GM12878 (cell line): ENCODE measurements at regions not wholly inside any gene's neighbourhood (a gene's known extent, or its start where the extent isn't known, plus 50 kb on each side); places are given as distances from the start of the nearest gene placed in this dataset.

Source experiments
- RAD21 ChIP-seq: IDR thresholded peaks from 2 replicates; pipeline ENCODE4 v1.6.1; 2011; ENCODE audit warnings: mild to moderate bottlenecking, low read depth, low read length, moderate library complexity; ENCODE audit not compliant: insufficient read depth
- TF ChIP-seq, protein P1 (sequence below): fragments of 450-650 bp; IDR thresholded peaks from 2 replicates; pipeline ENCODE4 v1.6.1; 2017; ENCODE audit warnings: antibody characterized with exemption, mild to moderate bottlenecking, moderate library complexity
- TF ChIP-seq, protein P2 (sequence below): IDR thresholded peaks from 2 replicates; pipeline ENCODE4 v1.6.1; 2011; ENCODE audit warnings: borderline replicate concordance, low read depth, mild to moderate bottlenecking, moderate library complexity, low read length; ENCODE audit not compliant: insufficient read depth, poor library complexity, severe bottlenecking

- no peak for TF ChIP-seq RAD21
- TF ChIP-seq, protein P1, sequence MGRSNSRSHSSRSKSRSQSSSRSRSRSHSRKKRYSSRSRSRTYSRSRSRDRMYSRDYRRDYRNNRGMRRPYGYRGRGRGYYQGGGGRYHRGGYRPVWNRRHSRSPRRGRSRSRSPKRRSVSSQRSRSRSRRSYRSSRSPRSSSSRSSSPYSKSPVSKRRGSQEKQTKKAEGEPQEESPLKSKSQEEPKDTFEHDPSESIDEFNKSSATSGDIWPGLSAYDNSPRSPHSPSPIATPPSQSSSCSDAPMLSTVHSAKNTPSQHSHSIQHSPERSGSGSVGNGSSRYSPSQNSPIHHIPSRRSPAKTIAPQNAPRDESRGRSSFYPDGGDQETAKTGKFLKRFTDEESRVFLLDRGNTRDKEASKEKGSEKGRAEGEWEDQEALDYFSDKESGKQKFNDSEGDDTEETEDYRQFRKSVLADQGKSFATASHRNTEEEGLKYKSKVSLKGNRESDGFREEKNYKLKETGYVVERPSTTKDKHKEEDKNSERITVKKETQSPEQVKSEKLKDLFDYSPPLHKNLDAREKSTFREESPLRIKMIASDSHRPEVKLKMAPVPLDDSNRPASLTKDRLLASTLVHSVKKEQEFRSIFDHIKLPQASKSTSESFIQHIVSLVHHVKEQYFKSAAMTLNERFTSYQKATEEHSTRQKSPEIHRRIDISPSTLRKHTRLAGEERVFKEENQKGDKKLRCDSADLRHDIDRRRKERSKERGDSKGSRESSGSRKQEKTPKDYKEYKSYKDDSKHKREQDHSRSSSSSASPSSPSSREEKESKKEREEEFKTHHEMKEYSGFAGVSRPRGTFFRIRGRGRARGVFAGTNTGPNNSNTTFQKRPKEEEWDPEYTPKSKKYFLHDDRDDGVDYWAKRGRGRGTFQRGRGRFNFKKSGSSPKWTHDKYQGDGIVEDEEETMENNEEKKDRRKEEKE, result no peak
- TF ChIP-seq, protein P2, sequence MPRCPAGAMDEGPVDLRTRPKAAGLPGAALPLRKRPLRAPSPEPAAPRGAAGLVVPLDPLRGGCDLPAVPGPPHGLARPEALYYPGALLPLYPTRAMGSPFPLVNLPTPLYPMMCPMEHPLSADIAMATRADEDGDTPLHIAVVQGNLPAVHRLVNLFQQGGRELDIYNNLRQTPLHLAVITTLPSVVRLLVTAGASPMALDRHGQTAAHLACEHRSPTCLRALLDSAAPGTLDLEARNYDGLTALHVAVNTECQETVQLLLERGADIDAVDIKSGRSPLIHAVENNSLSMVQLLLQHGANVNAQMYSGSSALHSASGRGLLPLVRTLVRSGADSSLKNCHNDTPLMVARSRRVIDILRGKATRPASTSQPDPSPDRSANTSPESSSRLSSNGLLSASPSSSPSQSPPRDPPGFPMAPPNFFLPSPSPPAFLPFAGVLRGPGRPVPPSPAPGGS, result no peak
Measured at GRCh38 chr6:148667395-148667794, 79.4 kb upstream of the UST start.
